Liver (tissue), 3 donors: ENCODE measurements at regions not wholly inside any gene's neighbourhood (a gene's known extent, or its start where the extent isn't known, plus 50 kb on each side); places are given as distances from the start of the nearest gene placed in this dataset.

ENCODE experiments used
- CTCF ChIP-seq: fragments of 150-350 bp; IDR thresholded peaks from 2 replicates; pipeline ENCODE4 v1.5.1; 2017; ENCODE audit warnings: improper control_type of control experiment, low read depth, low read length; ENCODE audit not compliant: missing input control
- SP1 ChIP-seq: IDR thresholded peaks from 2 replicates; pipeline ENCODE4 v1.6.1; 2018; ENCODE audit warnings: antibody characterized with exemption, mild to moderate bottlenecking
- donor health status: healthy.
- donor health status: healthy.

- TF ChIP-seq SP1, result no peak
- TF ChIP-seq CTCF, result no peak
Observed at GRCh38 chr20:51249781-51250180, 226.9 kb upstream of the KCNG1 start.
